Thyroid gland (tissue), 4 donors: ENCODE measurements at regions not wholly inside any gene's neighbourhood (a gene's known extent, or its start where the extent isn't known, plus 50 kb on each side); places are given as distances from the start of the nearest gene placed in this dataset.

Experiments
- DNase-seq, 2 donors: peaks; one replicate each; pipeline ENCODE4 v3.0.0-alpha.2; 2019
- H3K27ac ChIP-seq, 3 donors: fragments of 200-600 bp; sonication (generic); 1 replicate in 2 of 3; 2 replicates in 1 of 3; pipeline ENCODE4 v1.5.1; 2016 to 2019; ENCODE audit warnings: mild to moderate bottlenecking in 1 of 3, moderate library complexity in 1 of 3
- H3K27me3 ChIP-seq: fragments of 200-600 bp; sonication (generic); one replicate; pipeline ENCODE4 v1.5.1; 2019
- H3K36me3 ChIP-seq, 2 donors: fragments of 200-600 bp; sonication (generic); one replicate each; pipeline ENCODE4 v1.5.1; 2016 to 2019
- H3K4me1 ChIP-seq, 2 donors: fragments of 200-600 bp; sonication (generic); one replicate each; pipeline ENCODE4 v1.5.1; 2017 to 2019
- H3K4me3 ChIP-seq, 3 donors: fragments of 200-600 bp; sonication (generic); replicated peaks in 1 of 3; 1 replicate in 2 of 3; 2 replicates in 1 of 3; pipeline ENCODE4 v1.5.1; 2016; ENCODE audit warnings: mild to moderate bottlenecking in 1 of 3
- H3K9me3 ChIP-seq: fragments of 200-600 bp; sonication (generic); one replicate; pipeline ENCODE4 v1.5.1; 2017
- POLR2A ChIP-seq, 2 donors: fragments of 450-650 bp; IDR thresholded peaks; one replicate each; pipeline ENCODE4 v1.6.1; 2017; ENCODE audit warnings: antibody characterized with exemption in 2 of 2, mild to moderate bottlenecking in 2 of 2, moderate library complexity in 1 of 2
- WGBS, 2 donors: methylation state at CpG; one replicate each; pipeline ENCODE4 v1.1.5; 2017; 5-methylcytosine and 5-hydroxymethylcytosine counted together
- intact Hi-C: fragments of 100-400 bp; cut with DNase I; formaldehyde crosslinking; loops from one replicate; pipeline ENCODE4 v1.15.1; 2023
- TF ChIP-seq, protein P1 (sequence below), 6 experiments: fragments of 200-600 bp in 3 of 6; fragments of 450-650 bp in 3 of 6; sonication (generic) in 3 of 6; IDR thresholded peaks; one replicate each; pipeline ENCODE4 v1.5.1; 2016 to 2019; ENCODE audit warnings: antibody characterized with exemption in 6 of 6, mild to moderate bottlenecking in 2 of 6, inconsistent platforms in 1 of 6, moderate library complexity in 1 of 6

DNA sequence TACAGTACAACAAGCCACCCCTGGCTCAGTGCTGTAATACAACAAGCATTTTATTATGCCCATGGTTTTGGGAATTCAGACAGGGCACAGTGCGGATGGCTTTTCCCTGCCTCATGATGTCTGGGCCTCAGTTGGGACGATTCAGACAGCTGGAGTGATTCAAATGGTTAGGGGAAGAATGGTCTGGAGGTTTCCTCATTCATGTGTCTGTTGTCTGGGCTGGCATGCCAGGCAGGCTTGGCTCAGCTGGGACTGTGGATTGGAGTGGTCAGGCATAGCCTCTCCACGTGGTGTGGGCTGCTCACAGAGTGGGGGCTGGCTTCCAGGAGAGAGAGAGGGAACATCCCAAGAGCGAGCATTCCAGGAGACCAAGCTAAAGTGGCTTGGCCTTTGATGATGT is 164.4 kb downstream of the C11orf91 start:
- peak; percentile 13 to 36 for DNase-seq
- Histone ChIP-seq H3K4me3 (no peak overlapping the region), H3K9me3 (no peaks in the 10 kb centered on the region), H3K4me1 (no peaks in the 10 kb centered on the region), H3K36me3 (no peaks in the 10 kb centered on the region), H3K27ac (no peak overlapping the region), H3K27me3 (no peaks in the 10 kb centered on the region)
- TF ChIP-seq POLR2A (IDR thresholded peaks at IDR 0.05) = no peak
- TF ChIP-seq, protein P1, sequence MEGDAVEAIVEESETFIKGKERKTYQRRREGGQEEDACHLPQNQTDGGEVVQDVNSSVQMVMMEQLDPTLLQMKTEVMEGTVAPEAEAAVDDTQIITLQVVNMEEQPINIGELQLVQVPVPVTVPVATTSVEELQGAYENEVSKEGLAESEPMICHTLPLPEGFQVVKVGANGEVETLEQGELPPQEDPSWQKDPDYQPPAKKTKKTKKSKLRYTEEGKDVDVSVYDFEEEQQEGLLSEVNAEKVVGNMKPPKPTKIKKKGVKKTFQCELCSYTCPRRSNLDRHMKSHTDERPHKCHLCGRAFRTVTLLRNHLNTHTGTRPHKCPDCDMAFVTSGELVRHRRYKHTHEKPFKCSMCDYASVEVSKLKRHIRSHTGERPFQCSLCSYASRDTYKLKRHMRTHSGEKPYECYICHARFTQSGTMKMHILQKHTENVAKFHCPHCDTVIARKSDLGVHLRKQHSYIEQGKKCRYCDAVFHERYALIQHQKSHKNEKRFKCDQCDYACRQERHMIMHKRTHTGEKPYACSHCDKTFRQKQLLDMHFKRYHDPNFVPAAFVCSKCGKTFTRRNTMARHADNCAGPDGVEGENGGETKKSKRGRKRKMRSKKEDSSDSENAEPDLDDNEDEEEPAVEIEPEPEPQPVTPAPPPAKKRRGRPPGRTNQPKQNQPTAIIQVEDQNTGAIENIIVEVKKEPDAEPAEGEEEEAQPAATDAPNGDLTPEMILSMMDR (IDR thresholded peaks at IDR 0.05) = no peak
- WGBS, 2 donors = 49 to 62% methylated on average over 4 of the region's 4 CpGs
- intact Hi-C loops = no loop called here

DNA sequence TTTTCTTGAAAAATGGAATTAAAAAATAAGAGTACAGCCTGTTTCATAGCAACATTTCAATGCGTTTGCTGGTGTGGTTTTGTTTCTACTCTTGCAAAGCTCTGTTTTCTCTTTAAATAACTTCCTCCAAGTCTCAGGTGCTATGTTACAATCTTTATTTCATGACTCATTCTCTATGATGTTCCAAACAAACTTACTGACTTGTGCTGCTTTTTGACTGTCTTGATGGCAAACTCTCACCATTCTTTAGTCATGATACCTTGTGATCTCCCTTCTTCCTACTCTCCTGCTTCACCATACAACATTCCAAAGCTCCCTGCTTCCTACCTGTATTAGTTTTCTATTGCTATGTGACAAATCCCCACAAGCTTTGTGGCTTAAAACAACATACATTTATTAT is 166.1 kb downstream of the C11orf91 start:
- intact Hi-C loops = no loop called here
- no peaks in the 10 kb centered on the region for H3K4me1 ChIP-seq
- WGBS, 2 donors = 93 to 97% methylated on average over 1 of the region's 1 CpG
- no peak overlapping the region for H3K27ac ChIP-seq
- no peak for DNase-seq
- H3K4me3 ChIP-seq = no peak overlapping the region
- no peaks in the 10 kb centered on the region for H3K9me3 ChIP-seq
- no peaks in the 10 kb centered on the region for H3K27me3 ChIP-seq
- H3K36me3 ChIP-seq = no peaks in the 10 kb centered on the region
- TF ChIP-seq, protein P1 (IDR thresholded peaks at IDR 0.05) = no peak
- TF ChIP-seq POLR2A (IDR thresholded peaks at IDR 0.05) = no peak

DNA sequence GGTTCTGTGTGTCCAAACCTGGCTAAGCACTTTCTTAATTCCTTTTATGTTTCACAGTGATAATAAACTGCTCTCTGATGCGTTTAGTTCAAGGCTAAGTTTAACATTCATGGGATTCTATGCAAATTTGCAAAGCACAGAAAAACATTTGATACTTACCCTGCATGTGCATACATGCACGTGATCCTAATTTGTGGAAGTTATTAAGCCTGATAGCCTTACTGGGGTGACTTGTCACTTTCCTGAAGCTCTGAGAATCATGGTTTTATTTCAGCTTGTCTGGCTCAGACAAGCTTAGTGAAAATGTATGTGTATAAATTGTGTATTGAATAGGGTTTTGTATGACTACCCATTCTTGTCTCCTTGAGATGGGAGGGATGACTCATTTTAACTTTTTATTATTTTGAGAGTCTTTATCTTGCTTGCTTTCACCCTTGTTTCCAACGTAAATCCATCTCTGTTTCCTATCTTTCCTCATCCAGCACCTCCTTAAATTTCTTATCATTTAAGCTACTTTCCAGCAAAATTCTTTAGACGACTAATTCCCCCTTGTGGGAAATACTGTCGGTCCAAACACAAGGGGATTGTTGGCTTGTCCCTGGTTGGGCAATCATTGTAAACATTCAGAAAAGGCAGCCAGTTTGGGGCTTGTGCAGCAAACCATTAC is 167.1 kb downstream of the C11orf91 start:
- Histone ChIP-seq H3K4me3 (no peak overlapping the region), H3K9me3 (no peaks in the 10 kb centered on the region), H3K27ac (no peak overlapping the region), H3K36me3 (no peaks in the 10 kb centered on the region), H3K27me3 (no peaks in the 10 kb centered on the region), H3K4me1 (no peaks in the 10 kb centered on the region)
- intact Hi-C loops = no loop called here
- TF ChIP-seq, protein P1 (IDR thresholded peaks at IDR 0.05) = no peak
- no peak for TF ChIP-seq POLR2A (IDR thresholded peaks at IDR 0.05)
- no peak for DNase-seq
- WGBS, 2 donors = 51 to 55% methylated on average over 5 of the region's 5 CpGs

DNA sequence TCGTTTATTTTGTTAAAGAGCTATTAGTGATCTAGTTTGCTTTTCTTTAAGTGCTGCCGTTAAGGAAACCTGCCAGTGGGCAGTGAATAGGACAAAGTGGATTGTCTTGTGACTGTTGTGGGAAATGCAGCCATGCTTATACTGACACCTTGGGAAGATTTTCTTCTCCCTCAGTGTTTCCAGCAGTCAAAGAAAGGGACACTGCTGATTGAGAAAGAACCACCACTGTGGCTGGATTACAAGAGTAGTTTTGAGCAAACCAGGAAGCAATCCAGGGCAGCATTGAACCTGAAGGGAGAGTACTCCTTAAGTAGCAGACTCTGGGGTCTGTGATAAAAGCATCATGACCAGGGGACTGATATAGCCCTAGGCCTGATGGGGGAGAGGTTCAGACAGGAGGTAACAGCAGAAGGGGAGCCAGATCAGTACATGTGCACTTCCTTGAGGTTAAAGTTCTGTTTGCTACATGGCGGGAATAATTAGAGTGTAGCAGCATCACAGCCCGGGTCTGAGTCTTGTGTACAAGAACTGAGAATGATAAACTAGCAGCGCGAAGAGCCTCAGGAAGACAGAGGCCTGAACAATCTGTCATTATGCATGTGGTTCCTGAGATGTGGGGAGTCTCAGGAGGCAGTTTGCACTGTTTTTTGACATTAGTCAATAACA is 167.8 kb downstream of the C11orf91 start:
- no peaks in the 10 kb centered on the region for H3K4me1 ChIP-seq
- intact Hi-C loops = no loop called here
- TF ChIP-seq POLR2A (IDR thresholded peaks at IDR 0.05) = no peak
- TF ChIP-seq, protein P1 (IDR thresholded peaks at IDR 0.05) = no peak
- no peak overlapping the region for H3K4me3 ChIP-seq
- no peak for DNase-seq
- no peaks in the 10 kb centered on the region for H3K36me3 ChIP-seq
- no peak overlapping the region for H3K27ac ChIP-seq
- no peaks in the 10 kb centered on the region for H3K27me3 ChIP-seq
- 66 to 68% methylated on average over 6 of the region's 6 CpGs for whole genome bisulfite sequencing, 2 donors
- H3K9me3 ChIP-seq = no peaks in the 10 kb centered on the region

DNA sequence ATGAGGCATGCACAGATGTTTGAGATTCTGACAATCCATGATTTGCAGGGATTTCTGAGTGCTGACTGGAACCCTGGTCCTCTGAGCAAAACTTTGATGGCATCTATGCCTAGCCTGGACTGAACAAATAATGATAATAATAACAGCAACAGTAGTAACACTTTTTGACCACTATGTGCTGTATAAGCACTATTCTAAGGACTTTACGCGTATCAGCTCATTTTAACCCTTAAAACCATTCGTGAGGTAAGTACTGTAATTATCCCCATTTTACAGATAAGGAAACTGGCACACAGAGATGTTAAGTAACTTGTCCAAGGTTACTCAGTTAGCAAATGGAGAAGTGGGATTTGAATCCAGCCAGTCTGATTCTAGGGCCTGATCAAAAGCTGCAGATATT is 168.4 kb downstream of the C11orf91 start:
- H3K27ac ChIP-seq = no peak overlapping the region
- no peak for TF ChIP-seq POLR2A (IDR thresholded peaks at IDR 0.05)
- TF ChIP-seq, protein P1 (IDR thresholded peaks at IDR 0.05) = no peak
- intact Hi-C loops = no loop called here
- H3K4me3 ChIP-seq = no peak overlapping the region
- no peaks in the 10 kb centered on the region for H3K4me1 ChIP-seq
- H3K36me3 ChIP-seq = no peaks in the 10 kb centered on the region
- 83 to 94% methylated on average over 3 of the region's 3 CpGs for WGBS, 2 donors
- H3K27me3 ChIP-seq = no peaks in the 10 kb centered on the region
- H3K9me3 ChIP-seq = no peaks in the 10 kb centered on the region
- no peak for DNase-seq
